T-helper 1 cell treated with Interleukin-12 subunit alpha and Interleukin-12 subunit beta and Interleukin-4 antibody, amounts not matched to agents 30 μg/mL and 1 μg/mL, for 36 hours (primary cell): ENCODE measurements at regions not wholly inside any gene's neighbourhood (a gene's known extent, or its start where the extent isn't known, plus 50 kb on each side); places are given as distances from the start of the nearest gene placed in this dataset.

Experiments
- H3K27ac Mint-ChIP-seq: one replicate; pipeline ENCODE4 v1.8.0; 2021; ENCODE audit warnings: mild to moderate bottlenecking, mixed read lengths
- H3K27me3 Mint-ChIP-seq: one replicate; pipeline ENCODE4 v1.8.0; 2021; ENCODE audit warnings: low read depth, mixed read lengths
- H3K36me3 Mint-ChIP-seq: one replicate; pipeline ENCODE4 v1.8.0; 2021; ENCODE audit warnings: low read depth, mixed read lengths
- H3K4me1 Mint-ChIP-seq: one replicate; pipeline ENCODE4 v1.8.0; 2021; ENCODE audit warnings: low read depth, mixed read lengths
- H3K4me3 Mint-ChIP-seq: one replicate; pipeline ENCODE4 v1.8.0; 2021; ENCODE audit warnings: mild to moderate bottlenecking, moderate library complexity, mixed read lengths
- H3K9me3 Mint-ChIP-seq: one replicate; pipeline ENCODE4 v1.8.0; 2021; ENCODE audit warnings: mixed read lengths

- H3K27me3 Mint-ChIP-seq: no peaks in the 10 kb centered on the region
- no peaks in the 10 kb centered on the region for H3K9me3 Mint-ChIP-seq
- H3K4me1 Mint-ChIP-seq: no peaks in the 10 kb centered on the region
- H3K4me3 Mint-ChIP-seq: no peak overlapping the region
- H3K36me3 Mint-ChIP-seq: no peaks in the 10 kb centered on the region
- H3K27ac Mint-ChIP-seq: no peak overlapping the region
These were observed 121.2 kb upstream of the LRIG3 start for GRCh38 chr12:59041241-59042121.

- H3K4me1 Mint-ChIP-seq: no peaks in the 10 kb centered on the region
- no peaks in the 10 kb centered on the region for H3K27me3 Mint-ChIP-seq
- no peaks in the 10 kb centered on the region for H3K9me3 Mint-ChIP-seq
- no peak overlapping the region for H3K4me3 Mint-ChIP-seq
- H3K36me3 Mint-ChIP-seq: no peaks in the 10 kb centered on the region
- no peak overlapping the region for H3K27ac Mint-ChIP-seq
These were observed 120.4 kb upstream of the LRIG3 start for GRCh38 chr12:59040656-59041055.

- Mint-ChIP-seq H3K4me3 (no peak overlapping the region), H3K36me3 (no peaks in the 10 kb centered on the region), H3K4me1 (no peaks in the 10 kb centered on the region), H3K27me3 (no peaks in the 10 kb centered on the region), H3K27ac (no peak overlapping the region), H3K9me3 (no peaks in the 10 kb centered on the region)
These were observed 119.7 kb upstream of the LRIG3 start for GRCh38 chr12:59040043-59040442.

- Mint-ChIP-seq H3K27ac (no peak overlapping the region), H3K36me3 (no peaks in the 10 kb centered on the region), H3K4me1 (no peaks in the 10 kb centered on the region), H3K9me3 (no peaks in the 10 kb centered on the region), H3K27me3 (no peaks in the 10 kb centered on the region), H3K4me3 (no peak overlapping the region)
These were observed 118.7 kb upstream of the LRIG3 start for GRCh38 chr12:59039005-59039404.

GRCh38 chr12:59036973-59037762, 116.9 kb upstream of the LRIG3 start:
- Mint-ChIP-seq H3K4me3 (no peak overlapping the region), H3K4me1 (no peaks in the 10 kb centered on the region), H3K27me3 (no peaks in the 10 kb centered on the region), H3K9me3 (no peaks in the 10 kb centered on the region), H3K27ac (no peak overlapping the region), H3K36me3 (no peaks in the 10 kb centered on the region)

- Mint-ChIP-seq H3K36me3 (no peaks in the 10 kb centered on the region), H3K4me3 (no peak overlapping the region), H3K27me3 (no peaks in the 10 kb centered on the region), H3K9me3 (no peaks in the 10 kb centered on the region), H3K27ac (no peak overlapping the region), H3K4me1 (no peaks in the 10 kb centered on the region)
These were observed 116.0 kb upstream of the LRIG3 start for GRCh38 chr12:59036347-59036746.

GRCh38 chr12:59031313-59031712, 111.0 kb upstream of the LRIG3 start:
- no peak overlapping the region for H3K27ac Mint-ChIP-seq
- H3K4me1 Mint-ChIP-seq: no peaks in the 10 kb centered on the region
- no peaks in the 10 kb centered on the region for H3K9me3 Mint-ChIP-seq
- H3K27me3 Mint-ChIP-seq: no peaks in the 10 kb centered on the region
- no peak overlapping the region for H3K4me3 Mint-ChIP-seq
- no peaks in the 10 kb centered on the region for H3K36me3 Mint-ChIP-seq

- Mint-ChIP-seq H3K4me3 (no peak overlapping the region), H3K36me3 (no peaks in the 10 kb centered on the region)
These were observed 110.1 kb upstream of the LRIG3 start for GRCh38 chr12:59030415-59030814.

GRCh38 chr12:59027199-59027598, 106.9 kb upstream of the LRIG3 start:
- Mint-ChIP-seq H3K36me3 (no peaks in the 10 kb centered on the region), H3K9me3 (no peaks in the 10 kb centered on the region), H3K4me1 (no peaks in the 10 kb centered on the region), H3K27me3 (no peaks in the 10 kb centered on the region), H3K4me3 (no peak overlapping the region), H3K27ac (no peak overlapping the region)

More at GRCh38 chr12:59030415-59030814, 110.1 kb upstream of the LRIG3 start:
- H3K27me3 Mint-ChIP-seq: no peaks in the 10 kb centered on the region
- H3K27ac Mint-ChIP-seq: no peak overlapping the region
- no peaks in the 10 kb centered on the region for H3K9me3 Mint-ChIP-seq
- H3K4me1 Mint-ChIP-seq: no peaks in the 10 kb centered on the region

GRCh38 chr12:59023861-59024424, 103.6 kb upstream of the LRIG3 start:
- Mint-ChIP-seq H3K9me3 (no peaks in the 10 kb centered on the region), H3K27me3 (no peaks in the 10 kb centered on the region), H3K36me3 (no peaks in the 10 kb centered on the region), H3K4me1 (no peaks in the 10 kb centered on the region), H3K27ac (no peak overlapping the region), H3K4me3 (no peak overlapping the region)

GRCh38 chr12:59020073-59020946, 100.0 kb upstream of the LRIG3 start:
- Mint-ChIP-seq H3K27ac (no peak overlapping the region), H3K9me3 (no peaks in the 10 kb centered on the region)

GRCh38 chr12:59014885-59015284, 94.6 kb upstream of the LRIG3 start:
- Mint-ChIP-seq H3K27me3 (no peaks in the 10 kb centered on the region), H3K4me3 (no peak overlapping the region), H3K4me1 (no peaks in the 10 kb centered on the region), H3K36me3 (no peaks in the 10 kb centered on the region), H3K9me3 (no peaks in the 10 kb centered on the region), H3K27ac (no peak overlapping the region)

More at GRCh38 chr12:59020073-59020946, 100.0 kb upstream of the LRIG3 start:
- no peaks in the 10 kb centered on the region for H3K36me3 Mint-ChIP-seq
- no peak overlapping the region for H3K4me3 Mint-ChIP-seq
- H3K4me1 Mint-ChIP-seq: no peaks in the 10 kb centered on the region
- H3K27me3 Mint-ChIP-seq: no peaks in the 10 kb centered on the region

GRCh38 chr12:59010941-59011340, 90.6 kb upstream of the LRIG3 start:
- Mint-ChIP-seq H3K36me3 (no peaks in the 10 kb centered on the region), H3K27me3 (no peaks in the 10 kb centered on the region), H3K4me3 (no peak overlapping the region), H3K9me3 (no peaks in the 10 kb centered on the region), H3K4me1 (no peaks in the 10 kb centered on the region), H3K27ac (no peak overlapping the region)

GRCh38 chr12:59010118-59010517, 89.8 kb upstream of the LRIG3 start:
- no peak overlapping the region for H3K4me3 Mint-ChIP-seq
- no peaks in the 10 kb centered on the region for H3K27me3 Mint-ChIP-seq
- no peaks in the 10 kb centered on the region for H3K9me3 Mint-ChIP-seq
- H3K36me3 Mint-ChIP-seq: no peaks in the 10 kb centered on the region
- no peak overlapping the region for H3K27ac Mint-ChIP-seq
- no peaks in the 10 kb centered on the region for H3K4me1 Mint-ChIP-seq
